ENCODE measurements at regions not wholly inside any gene's neighbourhood (a gene's known extent, or its start where the extent isn't known, plus 50 kb on each side); places are given as distances from the start of the nearest gene placed in this dataset.

GRCh38 chr5:18179579-18179978 lies 545.3 kb downstream of the TAF11L14 start:
- no peak overlapping the region for H3K4me3 ChIP-seq
- peaks cover 0 to 4% of the 10 kb centered on the region in 2 donors for H3K9me3 ChIP-seq
- no peak overlapping the region for H3K27ac ChIP-seq
- no peaks in the 10 kb centered on the region for H3K4me1 ChIP-seq
- no peak for DNase-seq (ENCODE audit: low spot score in 2 of 2)
- no peaks in the 10 kb centered on the region for H3K36me3 ChIP-seq
- intact Hi-C loops (cut with DNase I; ENCODE audit: low total_unique reads), result no loop called here
- TF ChIP-seq CTCF (IDR thresholded peaks at IDR 0.05), result no peak
- no peak for TF ChIP-seq POLR2A (IDR thresholded peaks at IDR 0.05)
- TF ChIP-seq POLR2AphosphoS5 (IDR thresholded peaks at IDR 0.05), result no peak
- H3K27me3 ChIP-seq, result no peaks in the 10 kb centered on the region

DNA sequence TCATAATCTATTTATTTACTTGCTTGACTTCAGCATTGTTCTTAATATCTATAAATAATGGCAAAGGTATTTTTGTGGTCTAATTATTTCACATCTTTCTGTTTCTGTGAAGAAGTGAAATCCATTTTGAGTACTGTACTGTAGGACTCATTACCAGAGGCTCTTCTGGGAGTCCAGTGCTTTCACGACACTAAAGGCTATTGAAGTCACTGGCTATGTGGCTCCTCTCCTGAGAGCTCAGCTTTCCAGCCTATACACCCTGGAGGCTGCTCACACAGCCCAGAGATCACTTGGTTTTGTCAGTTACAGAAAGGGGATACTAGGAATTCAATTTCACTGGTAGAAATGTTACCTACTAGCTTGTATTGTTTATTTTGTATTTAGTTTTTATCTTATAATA lies 547.3 kb downstream of the TAF11L14 start:
- Histone ChIP-seq H3K27ac (no peak overlapping the region), H3K4me1 (no peaks in the 10 kb centered on the region), H3K9me3 (peaks cover 0 to 10% of the 10 kb centered on the region in 2 donors), H3K27me3 (no peaks in the 10 kb centered on the region), H3K36me3 (no peaks in the 10 kb centered on the region), H3K4me3 (no peak overlapping the region)
- intact Hi-C loops (cut with DNase I; ENCODE audit: low total_unique reads), result no loop called here
- TF ChIP-seq POLR2AphosphoS5 (IDR thresholded peaks at IDR 0.05) (no peak), POLR2A (IDR thresholded peaks at IDR 0.05) (no peak), CTCF (IDR thresholded peaks at IDR 0.05) (no peak)
- no peak for DNase-seq (ENCODE audit: low spot score in 2 of 2)

DNA sequence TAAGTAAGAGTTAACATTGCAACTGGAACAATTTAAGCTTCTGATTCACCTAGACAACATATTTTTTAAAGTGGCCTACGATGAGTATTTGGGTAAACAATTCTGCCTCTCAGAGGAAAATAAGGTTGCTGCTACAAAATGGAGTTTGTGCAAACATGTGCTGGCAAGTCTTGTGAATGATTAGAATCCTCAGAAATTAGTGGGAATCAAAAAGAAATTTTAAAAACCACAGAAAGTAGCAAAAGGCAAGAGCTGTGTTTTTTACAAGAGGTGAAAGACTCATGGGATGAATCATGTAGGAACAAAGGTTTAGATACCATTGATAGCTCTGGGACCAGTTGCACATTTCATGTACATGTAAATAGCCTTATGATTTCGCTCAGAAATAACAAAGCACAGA lies 561.6 kb downstream of the TAF11L14 start:
- no peak overlapping the region for H3K27ac ChIP-seq
- TF ChIP-seq POLR2AphosphoS5 (IDR thresholded peaks at IDR 0.05), result no peak
- no peak for TF ChIP-seq CTCF (IDR thresholded peaks at IDR 0.05)
- TF ChIP-seq POLR2A (IDR thresholded peaks at IDR 0.05), result no peak
- no peaks in the 10 kb centered on the region for H3K27me3 ChIP-seq
- H3K9me3 ChIP-seq, result peaks cover 8 to 16% of the 10 kb centered on the region in 2 donors
- no peaks in the 10 kb centered on the region for H3K4me1 ChIP-seq
- no peaks in the 10 kb centered on the region for H3K36me3 ChIP-seq
- intact Hi-C loops (cut with DNase I; ENCODE audit: low total_unique reads), result no loop called here
- no peak overlapping the region for H3K4me3 ChIP-seq
- DNase-seq (ENCODE audit: low spot score in 2 of 2), result no peak

GRCh38 chr5:18197734-18198133 lies 563.5 kb downstream of the TAF11L14 start:
- Histone ChIP-seq H3K4me3 (no peak overlapping the region), H3K36me3 (no peaks in the 10 kb centered on the region), H3K9me3 (peaks cover 8 to 16% of the 10 kb centered on the region in 2 donors), H3K27me3 (no peaks in the 10 kb centered on the region), H3K4me1 (no peaks in the 10 kb centered on the region), H3K27ac (no peak overlapping the region)
- intact Hi-C loops (cut with DNase I; ENCODE audit: low total_unique reads), result no loop called here
- DNase-seq (ENCODE audit: low spot score in 2 of 2), result no peak
- TF ChIP-seq POLR2AphosphoS5 (IDR thresholded peaks at IDR 0.05), result no peak
- no peak for TF ChIP-seq POLR2A (IDR thresholded peaks at IDR 0.05)
- no peak for TF ChIP-seq CTCF (IDR thresholded peaks at IDR 0.05)

DNA sequence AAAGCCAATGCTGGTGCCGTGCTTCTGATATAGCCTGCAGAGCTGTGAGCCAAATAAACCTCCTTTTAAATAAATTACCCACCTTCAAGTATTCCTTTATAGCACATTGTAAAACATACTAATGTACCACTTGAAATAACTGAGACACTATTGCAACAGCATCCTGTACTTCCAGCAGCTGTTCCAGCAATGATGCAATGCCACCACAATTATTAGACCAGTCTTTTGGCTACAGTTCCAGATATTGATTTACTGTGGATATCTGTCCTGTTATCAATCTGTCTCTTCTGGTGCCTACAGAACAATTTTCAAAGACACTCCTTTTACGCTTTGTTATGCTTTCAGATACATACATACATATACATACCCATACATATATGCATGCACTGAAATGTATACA lies 567.9 kb downstream of the TAF11L14 start:
- Histone ChIP-seq H3K4me3 (no peak overlapping the region), H3K36me3 (no peaks in the 10 kb centered on the region), H3K27ac (no peak overlapping the region), H3K27me3 (no peaks in the 10 kb centered on the region), H3K4me1 (no peaks in the 10 kb centered on the region), H3K9me3 (peaks cover 8 to 20% of the 10 kb centered on the region in 2 donors)
- intact Hi-C loops (cut with DNase I; ENCODE audit: low total_unique reads), result no loop called here
- TF ChIP-seq POLR2A (IDR thresholded peaks at IDR 0.05) (no peak), POLR2AphosphoS5 (IDR thresholded peaks at IDR 0.05) (no peak), CTCF (IDR thresholded peaks at IDR 0.05) (no peak)
- no peak for DNase-seq (ENCODE audit: low spot score in 2 of 2)

Data from breast epithelium (tissue), 4 donors.